UCSD-AML1 (cell line): ENCODE measurements at regions not wholly inside any gene's neighbourhood (a gene's known extent, or its start where the extent isn't known, plus 50 kb on each side); places are given as distances from the start of the nearest gene placed in this dataset.

Experiments used
- DNase-seq: peaks from one replicate; lab custom pipeline; 2025; ENCODE audit not compliant: unreplicated experiment; lab: John Stamatoyannopoulos, UW

DNA sequence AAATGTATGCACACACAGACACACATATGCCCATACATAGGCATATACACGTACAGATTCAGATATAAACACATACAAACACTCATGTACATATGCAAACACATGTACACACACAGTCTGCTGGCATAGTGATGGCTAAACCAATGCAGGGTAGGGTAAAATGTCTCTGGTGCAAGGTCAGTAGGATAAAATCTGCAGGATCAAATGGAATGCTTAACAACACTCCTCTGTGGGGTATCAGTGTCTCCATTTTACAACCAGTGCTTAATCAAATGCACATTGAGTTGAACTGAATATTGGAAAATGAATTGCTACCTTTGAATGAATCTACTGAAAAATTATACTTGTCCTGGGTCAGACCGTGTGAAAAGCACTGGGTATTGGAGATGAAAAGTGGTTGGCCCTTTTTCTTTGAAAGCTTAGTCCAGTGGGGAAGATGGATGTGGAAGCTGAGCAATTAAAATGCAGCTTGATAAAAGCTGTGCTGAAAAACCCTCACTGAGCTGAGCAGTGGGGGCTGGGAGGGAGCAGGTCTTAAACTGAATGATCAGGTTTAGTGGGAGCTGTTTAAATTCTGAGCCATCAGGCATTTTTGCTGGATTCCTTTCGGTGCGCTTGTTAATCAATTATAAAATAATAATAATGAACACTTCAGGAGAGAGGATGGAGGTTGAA, 314.7 kb downstream of the HAPSTR1 start:
- no peak for DNase-seq

DNA sequence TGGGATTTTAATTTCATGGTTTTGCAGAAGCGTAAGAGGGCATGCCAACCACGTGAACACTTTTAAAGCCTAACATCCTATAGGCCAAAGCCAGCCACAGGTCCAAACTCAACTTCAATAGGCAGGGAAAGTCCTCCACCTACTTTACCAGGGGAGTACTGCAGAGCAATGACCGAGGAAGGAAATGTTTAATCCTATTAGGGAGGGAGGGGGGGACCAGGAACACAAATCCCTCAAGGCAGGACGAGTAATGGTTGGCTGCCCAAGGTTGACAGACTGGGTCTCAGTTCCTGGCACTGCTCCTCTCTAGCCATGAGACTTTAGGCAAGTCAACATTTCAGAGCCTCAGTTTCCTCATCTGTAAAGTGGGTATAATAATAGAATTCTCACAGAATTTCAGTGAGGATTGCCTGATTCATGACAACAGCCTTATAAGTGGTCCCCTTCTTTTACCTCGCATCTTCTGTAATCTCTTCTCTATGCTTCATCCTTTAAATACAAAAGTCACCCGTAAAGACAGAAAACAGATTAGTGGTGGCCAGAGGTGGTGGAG, 315.8 kb downstream of the HAPSTR1 start:
- DNase-seq = no peak

DNA sequence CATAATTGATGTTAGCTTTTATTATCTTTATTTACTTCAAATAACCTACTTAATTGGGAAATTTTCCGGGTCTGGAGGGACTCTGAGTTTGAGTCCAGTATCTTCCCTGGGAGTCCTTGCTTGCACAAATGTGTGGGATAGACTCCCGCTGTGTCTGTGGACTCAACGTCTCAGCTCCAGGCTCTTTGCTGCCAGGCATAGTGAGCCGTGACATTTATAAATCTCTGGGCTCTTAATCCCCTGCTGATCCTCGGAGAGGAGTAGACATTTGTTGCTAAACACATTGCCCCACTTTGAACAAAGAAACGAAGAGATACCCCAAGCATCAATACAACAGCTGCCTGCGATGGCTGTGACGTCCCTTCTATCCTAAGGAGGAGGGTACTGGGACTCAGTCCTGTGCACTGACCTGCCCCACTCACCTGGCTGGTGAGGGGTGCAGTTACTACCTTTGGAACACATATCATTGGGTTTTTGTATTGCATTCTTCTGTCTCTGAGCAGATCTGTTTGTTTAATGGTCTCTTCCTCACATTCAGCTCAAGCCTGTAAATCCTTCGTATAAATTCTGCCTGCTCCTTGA, 316.9 kb downstream of the HAPSTR1 start:
- no peak for DNase-seq

DNA sequence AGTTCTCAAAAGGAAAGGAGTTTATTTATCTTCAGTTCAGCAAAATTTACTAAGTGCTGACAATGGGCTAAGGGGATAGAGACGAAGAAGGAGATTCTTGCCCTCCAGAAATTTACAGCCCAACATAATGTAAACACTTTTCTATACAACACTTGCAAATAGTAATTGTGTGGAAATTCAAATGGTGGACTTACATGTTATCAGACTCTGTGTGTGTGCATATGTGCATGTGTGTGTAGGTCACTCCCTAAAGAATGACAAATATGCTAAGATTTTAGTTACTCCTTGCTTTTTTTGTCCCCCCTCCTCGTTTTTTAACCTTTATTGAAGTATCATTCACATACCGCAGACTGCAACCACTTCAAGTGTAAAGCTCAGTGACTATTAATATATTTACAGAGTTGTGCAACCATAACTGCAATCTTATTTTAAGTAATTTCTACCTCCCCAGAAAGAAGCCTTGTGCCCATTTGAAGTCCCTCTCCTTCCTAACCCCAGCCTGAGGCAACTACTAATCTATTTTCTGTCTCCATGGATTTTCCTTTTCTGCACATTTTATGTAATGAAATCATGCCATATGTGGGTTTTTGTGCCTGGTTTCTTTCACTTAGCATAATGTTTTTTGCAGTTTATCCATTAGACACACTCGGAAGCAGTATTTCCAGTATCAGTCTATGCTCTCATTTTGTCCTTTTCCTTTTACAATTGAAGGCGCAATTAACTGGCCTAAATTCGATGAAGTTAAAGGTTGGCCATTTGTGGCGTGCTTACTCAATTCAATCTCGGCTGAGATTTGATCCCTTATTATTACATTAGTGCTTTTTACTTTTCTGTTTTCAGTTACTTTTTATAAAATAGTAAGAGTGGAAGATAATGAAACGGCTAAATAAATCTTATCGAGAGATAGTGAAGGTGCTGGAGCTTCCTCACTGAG, 318.4 kb downstream of the HAPSTR1 start:
- DNase-seq = no peak

DNA sequence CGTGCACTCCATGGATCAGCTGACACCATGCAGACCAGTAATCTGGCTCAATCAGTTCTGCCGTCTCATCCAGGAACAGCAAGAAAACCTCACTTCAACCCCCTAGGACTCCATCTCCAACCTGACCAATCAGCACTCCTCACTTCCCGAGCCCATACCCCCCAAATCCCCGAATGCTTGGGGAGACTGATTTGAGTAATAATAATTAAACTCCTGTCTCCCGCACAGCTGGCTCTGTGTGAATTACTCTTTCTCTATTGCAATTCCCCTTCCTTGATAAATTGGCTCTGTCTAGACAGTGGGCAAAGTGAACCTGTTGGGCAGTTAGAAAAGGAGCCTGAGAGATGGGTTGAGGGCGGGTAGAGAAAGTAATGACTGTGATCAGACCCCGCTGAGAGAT, 320.0 kb downstream of the HAPSTR1 start:
- DNase-seq = no peak

- DNase-seq = no peak
Measured at GRCh38 chr16:9412031-9412914, 320.8 kb downstream of the HAPSTR1 start.

DNA sequence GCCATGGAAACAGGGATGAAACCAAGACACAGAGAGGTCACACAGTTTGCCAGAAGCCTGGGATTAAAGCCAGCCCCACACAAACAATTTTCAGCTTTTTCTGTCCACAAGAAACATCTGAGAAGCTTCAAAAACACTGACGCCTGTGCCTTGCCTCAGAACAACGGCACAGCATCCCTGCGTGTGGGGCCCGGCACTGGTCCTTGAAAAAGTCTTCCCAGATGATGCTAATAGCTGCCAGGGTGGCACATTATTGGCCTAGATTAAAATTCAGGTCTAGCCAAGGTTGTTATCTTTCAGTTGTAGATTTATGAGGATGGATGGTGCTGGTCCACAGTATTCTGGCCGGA, 321.4 kb downstream of the HAPSTR1 start:
- no peak for DNase-seq

GRCh38 chr16:9415545-9415944, 324.1 kb downstream of the HAPSTR1 start:
- no peak for DNase-seq

DNA sequence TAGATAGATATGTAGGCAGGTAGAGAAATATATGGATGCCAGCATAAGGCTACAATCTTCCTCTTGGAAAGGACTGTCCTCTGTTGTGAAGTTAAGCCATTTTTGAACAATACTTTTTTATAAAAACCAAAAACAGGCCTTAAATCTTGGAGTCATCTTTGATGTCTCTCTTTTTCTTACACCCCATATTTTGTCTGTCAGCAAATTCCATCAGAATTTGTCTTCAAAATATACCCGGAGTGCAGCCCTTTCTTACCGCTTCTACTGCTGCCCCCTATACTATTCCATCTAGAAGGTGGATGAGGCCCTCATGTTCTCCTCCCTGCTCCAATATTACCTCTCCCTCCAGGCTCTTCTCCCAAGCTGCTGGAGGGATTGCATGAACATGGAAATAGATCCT, 326.5 kb downstream of the HAPSTR1 start:
- DNase-seq = no peak

GRCh38 chr16:9419161-9419560, 327.7 kb downstream of the HAPSTR1 start:
- DNase-seq = no peak

DNA sequence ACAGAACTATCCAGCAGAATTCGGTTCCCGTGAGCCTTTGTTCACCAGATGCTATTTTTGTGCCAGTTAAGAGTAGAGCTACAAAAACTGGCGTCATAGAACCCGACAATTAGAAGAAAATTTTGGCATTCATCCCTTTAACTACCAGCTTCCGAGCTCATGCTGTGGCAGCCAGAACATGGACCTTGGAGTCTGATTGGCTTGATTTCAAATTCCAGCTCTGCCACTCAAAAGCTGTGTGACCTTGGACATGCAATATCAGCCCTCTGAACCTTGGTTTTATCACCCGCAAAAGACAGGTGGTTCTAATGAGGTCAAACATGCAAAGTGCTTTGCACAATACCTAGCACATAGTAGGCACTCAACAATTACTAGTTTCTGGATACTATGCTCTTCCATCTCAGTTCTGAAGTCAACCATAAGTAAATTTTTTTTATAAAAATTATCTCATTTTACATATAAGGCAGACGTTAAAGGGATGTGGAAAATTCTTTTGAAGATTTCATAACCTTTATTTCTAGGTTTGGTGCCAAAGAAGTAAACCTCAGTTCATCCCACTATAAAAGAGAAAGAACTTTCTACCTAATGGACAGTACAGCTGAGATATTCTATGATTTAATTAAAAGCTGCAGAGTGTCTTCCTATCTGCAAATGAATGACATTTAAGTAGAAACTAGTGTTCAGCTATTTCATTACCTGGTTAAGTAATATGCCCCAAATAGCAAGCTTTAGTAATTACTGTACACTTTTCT, 331.5 kb downstream of the HAPSTR1 start:
- no peak for DNase-seq

- no peak for DNase-seq
Measured at GRCh38 chr16:9425236-9425635, 333.8 kb downstream of the HAPSTR1 start.

- no peak for DNase-seq
Measured at GRCh38 chr16:9428355-9429005, 337.0 kb downstream of the HAPSTR1 start.

- no peak for DNase-seq
Measured at GRCh38 chr16:9429646-9430330, 338.3 kb downstream of the HAPSTR1 start.

GRCh38 chr16:9434659-9435058, 343.2 kb downstream of the HAPSTR1 start:
- no peak for DNase-seq

DNA sequence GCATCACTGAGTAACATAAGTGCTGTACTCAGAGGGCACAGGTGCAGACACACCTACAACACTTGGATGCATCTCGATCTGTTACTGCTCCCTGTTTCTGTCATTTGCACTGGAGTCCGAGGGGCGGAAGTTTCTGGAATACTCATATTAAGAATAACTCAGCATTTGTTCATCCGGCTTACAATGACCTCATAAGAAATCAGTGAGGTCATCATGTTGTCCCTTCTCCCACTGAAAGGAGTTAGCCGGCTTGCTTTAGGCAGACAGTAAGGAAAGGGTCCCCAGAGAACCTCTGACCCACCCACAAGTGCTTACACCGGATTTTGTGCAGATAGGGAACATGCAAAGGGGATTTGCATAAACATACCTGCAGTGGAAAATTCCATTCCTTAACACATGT, 344.7 kb downstream of the HAPSTR1 start:
- no peak for DNase-seq

DNA sequence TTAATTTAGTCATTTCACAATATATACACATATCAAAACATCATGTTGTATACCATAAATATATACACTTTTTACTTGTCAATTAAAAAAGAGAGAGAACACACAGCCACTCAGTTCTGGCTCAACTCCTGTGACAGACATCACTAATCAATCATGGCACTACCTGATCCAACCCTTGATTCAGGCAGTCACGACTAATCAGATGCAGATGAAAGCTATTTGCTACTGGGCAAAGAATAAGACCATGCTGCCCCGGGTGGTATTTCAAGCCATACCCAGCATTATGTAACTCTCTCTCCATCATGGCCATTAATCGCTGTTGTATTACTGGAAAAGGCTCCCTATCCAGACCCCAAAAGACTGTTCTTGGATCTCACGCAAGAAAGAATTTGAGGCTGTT, 345.7 kb downstream of the HAPSTR1 start:
- DNase-seq = no peak

GRCh38 chr16:9438991-9439390, 347.5 kb downstream of the HAPSTR1 start:
- DNase-seq = no peak

DNA sequence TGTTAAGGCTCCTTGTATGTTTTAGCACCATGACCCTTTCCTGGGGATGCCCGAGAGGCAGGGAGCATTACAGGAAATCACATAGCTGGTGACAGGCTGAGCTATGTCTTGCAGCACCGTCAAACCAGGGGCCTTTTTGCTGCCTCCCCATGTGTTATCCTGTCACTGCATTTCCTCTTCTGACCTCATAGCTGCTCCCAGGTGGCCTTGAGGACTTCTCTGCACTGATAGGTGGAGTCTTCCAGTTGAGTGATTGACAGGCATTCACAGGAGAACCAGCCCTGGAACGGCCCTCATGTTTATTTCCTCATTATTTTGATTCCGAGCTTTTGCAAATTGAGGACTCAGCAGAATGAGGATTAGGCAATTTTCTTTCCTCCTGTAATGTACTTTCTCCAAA, 349.6 kb downstream of the HAPSTR1 start:
- DNase-seq = no peak
